Nephron progenitor cell (in vitro differentiated cells): ENCODE measurements at regions not wholly inside any gene's neighbourhood (a gene's known extent, or its start where the extent isn't known, plus 50 kb on each side); places are given as distances from the start of the nearest gene placed in this dataset.
"Not testable (repeated sequence)": the region's sequence is repeated elsewhere in the genome, so short reads cannot be mapped to it uniquely, and the experiment has no call there.

ENCODE experiments used
- DNase-seq: peaks from one replicate; pipeline ENCODE4 v3.0.0; 2021
- H3K27ac Mint-ChIP-seq: 2 replicates; pipeline ENCODE4 v1.8.0; 2021; ENCODE audit warnings: mild to moderate bottlenecking, moderate library complexity, mixed read lengths
- H3K27me3 Mint-ChIP-seq: 2 replicates; pipeline ENCODE4 v1.8.0; 2021; ENCODE audit warnings: mild to moderate bottlenecking, low read depth, mixed read lengths; ENCODE audit not compliant: poor library complexity
- H3K36me3 Mint-ChIP-seq: 2 replicates; pipeline ENCODE4 v1.8.0; 2021; ENCODE audit warnings: low read depth, mixed read lengths
- H3K4me1 Mint-ChIP-seq: 2 replicates; pipeline ENCODE4 v1.8.0; 2021; ENCODE audit warnings: mixed read lengths
- H3K4me3 Mint-ChIP-seq: 2 replicates; pipeline ENCODE4 v1.8.0; 2021; ENCODE audit warnings: mild to moderate bottlenecking, moderate library complexity, mixed read lengths
- H3K9me3 Mint-ChIP-seq: 2 replicates; pipeline ENCODE4 v1.8.0; 2021; ENCODE audit warnings: mild to moderate bottlenecking, moderate library complexity, mixed read lengths
- CTCF ChIP-seq: fragments of 200-600 bp; sonication (generic); IDR thresholded peaks from 2 replicates; pipeline ENCODE4 v1.5.0; 2021; ENCODE audit warnings: antibody characterized with exemption

- H3K27ac Mint-ChIP-seq, H3K4me1 Mint-ChIP-seq, DNase-seq, H3K4me3 Mint-ChIP-seq, H3K27me3 Mint-ChIP-seq, H3K36me3 Mint-ChIP-seq: not testable (repeated sequence)
- H3K9me3 Mint-ChIP-seq, result peaks cover 39% of the 10 kb centered on the region
Observed at GRCh38 chr15:24107948-24108347, 420.8 kb upstream of the NDN start.

DNA sequence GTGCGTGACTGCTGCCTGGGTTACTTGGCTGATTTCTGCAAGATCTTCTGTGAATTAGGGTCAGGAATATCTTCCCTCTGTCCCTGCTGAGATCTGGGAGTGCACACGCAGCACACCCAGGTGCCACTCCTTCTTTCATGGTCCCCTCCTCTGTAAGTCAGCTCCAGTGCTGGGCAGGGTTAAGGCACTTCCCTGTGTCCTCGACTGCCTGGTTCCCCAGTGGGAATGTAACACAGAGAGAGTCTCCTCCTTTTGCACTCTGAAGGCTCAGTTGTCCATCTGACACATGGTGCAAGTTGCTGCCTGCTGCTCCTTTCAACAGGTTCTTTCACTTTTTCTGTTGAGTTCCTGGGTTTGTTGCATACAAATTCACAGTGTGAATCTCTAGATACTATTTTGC lies 421.2 kb upstream of the NDN start:
- not testable (repeated sequence) for H3K36me3 Mint-ChIP-seq, H3K4me1 Mint-ChIP-seq, H3K4me3 Mint-ChIP-seq, DNase-seq, H3K27me3 Mint-ChIP-seq, H3K27ac Mint-ChIP-seq
- H3K9me3 Mint-ChIP-seq, result peaks cover 41% of the 10 kb centered on the region

- H3K9me3 Mint-ChIP-seq, result peaks cover 18% of the 10 kb centered on the region
- H3K36me3 Mint-ChIP-seq, H3K27me3 Mint-ChIP-seq, H3K27ac Mint-ChIP-seq, H3K4me3 Mint-ChIP-seq, DNase-seq, H3K4me1 Mint-ChIP-seq: not testable (repeated sequence)
Observed at GRCh38 chr15:24139622-24140021, 452.5 kb upstream of the NDN start.

DNA sequence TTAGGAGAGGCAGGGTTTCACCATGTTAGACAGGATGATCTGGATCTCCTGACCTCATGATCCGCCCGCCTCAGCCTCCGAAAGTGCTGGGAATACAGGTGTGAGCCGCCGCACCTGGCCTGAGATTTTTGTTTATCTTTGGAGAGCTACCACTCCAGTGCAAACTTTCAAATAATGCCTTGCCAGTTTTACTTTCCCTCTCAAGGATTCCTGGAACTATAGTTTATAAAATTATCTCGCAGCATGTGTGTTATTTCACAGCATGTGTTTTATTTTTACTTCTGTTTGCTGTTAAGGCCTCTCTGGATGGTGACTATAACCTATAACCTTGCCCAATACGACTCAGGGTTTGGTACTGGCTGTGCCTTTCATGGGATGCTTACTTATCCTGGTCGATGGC lies 458.0 kb upstream of the NDN start:
- H3K9me3 Mint-ChIP-seq, result peaks cover 28% of the 10 kb centered on the region
- not testable (repeated sequence) for H3K27ac Mint-ChIP-seq, H3K36me3 Mint-ChIP-seq, H3K27me3 Mint-ChIP-seq, H3K4me3 Mint-ChIP-seq, DNase-seq, H3K4me1 Mint-ChIP-seq

GRCh38 chr15:24146251-24146650 lies 459.1 kb upstream of the NDN start:
- no peak for DNase-seq
- H3K27me3 Mint-ChIP-seq, result peaks cover 2% of the 10 kb centered on the region
- no peaks in the 10 kb centered on the region for H3K4me1 Mint-ChIP-seq
- TF ChIP-seq CTCF, result no peak
- peaks cover 25% of the 10 kb centered on the region for H3K9me3 Mint-ChIP-seq
- H3K4me3 Mint-ChIP-seq, result no peak overlapping the region
- H3K36me3 Mint-ChIP-seq, result no peaks in the 10 kb centered on the region
- no peak overlapping the region for H3K27ac Mint-ChIP-seq

- no peak overlapping the region for H3K27ac Mint-ChIP-seq
- H3K36me3 Mint-ChIP-seq, result no peaks in the 10 kb centered on the region
- peaks cover 2% of the 10 kb centered on the region for H3K27me3 Mint-ChIP-seq
- peaks cover 40% of the 10 kb centered on the region for H3K9me3 Mint-ChIP-seq
- H3K4me3 Mint-ChIP-seq, result no peak overlapping the region
- TF ChIP-seq CTCF, result no peak
- DNase-seq, result no peak
- H3K4me1 Mint-ChIP-seq, result no peaks in the 10 kb centered on the region
Observed at GRCh38 chr15:24150542-24150941, 463.4 kb upstream of the NDN start.

- H3K4me3 Mint-ChIP-seq, H3K27me3 Mint-ChIP-seq, H3K4me1 Mint-ChIP-seq, H3K27ac Mint-ChIP-seq, DNase-seq, H3K36me3 Mint-ChIP-seq: not testable (repeated sequence)
- H3K9me3 Mint-ChIP-seq, result peaks cover 47% of the 10 kb centered on the region
Observed at GRCh38 chr15:24158306-24158705, 471.2 kb upstream of the NDN start.

DNA sequence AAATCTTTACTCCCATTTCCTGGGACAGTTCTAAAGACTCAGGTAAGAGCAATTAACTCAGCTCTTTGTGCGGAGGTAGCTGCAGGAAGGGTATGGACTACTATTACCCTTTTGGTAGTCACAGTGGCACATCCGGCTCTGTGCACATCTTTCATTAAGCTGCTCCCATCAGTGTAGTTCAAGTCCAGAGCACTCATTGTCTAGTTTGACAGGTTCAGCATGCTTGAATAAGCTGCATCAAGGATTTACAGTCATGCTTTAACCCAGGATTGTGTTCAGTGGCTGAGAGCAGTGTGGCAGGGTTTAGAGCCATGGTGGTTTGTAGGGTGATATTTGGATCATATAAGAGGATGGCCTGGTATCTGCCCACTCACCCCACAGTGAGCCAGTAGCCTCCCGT lies 478.4 kb upstream of the NDN start:
- H3K27ac Mint-ChIP-seq, H3K4me1 Mint-ChIP-seq, DNase-seq, H3K4me3 Mint-ChIP-seq, H3K36me3 Mint-ChIP-seq: not testable (repeated sequence)
- Mint-ChIP-seq H3K9me3 (peaks cover 27% of the 10 kb centered on the region), H3K27me3 (peaks cover 11% of the 10 kb centered on the region)

- H3K27ac Mint-ChIP-seq, H3K36me3 Mint-ChIP-seq, H3K27me3 Mint-ChIP-seq, H3K4me1 Mint-ChIP-seq, H3K4me3 Mint-ChIP-seq, DNase-seq: not testable (repeated sequence)
- H3K9me3 Mint-ChIP-seq, result peaks cover 30% of the 10 kb centered on the region
Observed at GRCh38 chr15:24202297-24202696, 473.3 kb upstream of the NPAP1 start.

DNA sequence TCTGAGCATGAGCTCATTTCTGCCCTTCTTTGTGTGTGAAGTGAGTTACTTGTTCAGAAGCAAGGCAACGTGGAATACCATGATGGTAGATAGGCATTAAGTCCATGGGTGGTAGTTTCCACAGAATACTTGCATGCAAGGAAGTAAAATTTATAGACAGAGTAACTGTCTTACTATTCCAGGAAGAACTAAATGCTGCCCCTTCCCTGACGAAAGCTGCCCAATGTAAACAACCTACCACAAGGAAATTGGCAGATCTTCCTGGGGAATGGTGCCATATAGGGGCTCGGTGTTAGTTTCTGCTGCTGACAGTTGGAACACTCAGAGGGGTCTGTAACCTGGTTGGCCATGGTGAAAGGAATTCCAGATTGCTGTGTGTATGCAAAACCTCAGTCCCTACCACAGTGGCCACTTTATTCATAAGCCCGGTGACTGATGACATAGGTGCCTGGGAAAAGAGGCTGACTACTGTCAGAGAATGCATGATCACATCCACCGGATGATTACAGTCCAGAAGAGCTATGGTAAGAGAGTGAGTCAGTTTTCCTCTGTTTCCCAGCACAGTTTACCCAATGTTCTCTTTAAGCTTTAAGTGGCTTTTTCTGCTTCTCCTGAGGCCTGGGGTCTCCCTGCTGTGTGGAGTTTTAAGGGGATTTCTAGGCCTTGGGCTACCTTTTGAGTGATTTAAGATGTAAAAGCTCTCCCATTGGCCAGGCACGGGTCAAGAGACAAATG lies 463.7 kb upstream of the NPAP1 start:
- not testable (repeated sequence) for H3K27ac Mint-ChIP-seq, H3K27me3 Mint-ChIP-seq, H3K36me3 Mint-ChIP-seq, H3K4me3 Mint-ChIP-seq, DNase-seq, H3K4me1 Mint-ChIP-seq
- H3K9me3 Mint-ChIP-seq, result peaks cover 33% of the 10 kb centered on the region
